ENCODE measurements at regions not wholly inside any gene's neighbourhood (a gene's known extent, or its start where the extent isn't known, plus 50 kb on each side); places are given as distances from the start of the nearest gene placed in this dataset.

DNA sequence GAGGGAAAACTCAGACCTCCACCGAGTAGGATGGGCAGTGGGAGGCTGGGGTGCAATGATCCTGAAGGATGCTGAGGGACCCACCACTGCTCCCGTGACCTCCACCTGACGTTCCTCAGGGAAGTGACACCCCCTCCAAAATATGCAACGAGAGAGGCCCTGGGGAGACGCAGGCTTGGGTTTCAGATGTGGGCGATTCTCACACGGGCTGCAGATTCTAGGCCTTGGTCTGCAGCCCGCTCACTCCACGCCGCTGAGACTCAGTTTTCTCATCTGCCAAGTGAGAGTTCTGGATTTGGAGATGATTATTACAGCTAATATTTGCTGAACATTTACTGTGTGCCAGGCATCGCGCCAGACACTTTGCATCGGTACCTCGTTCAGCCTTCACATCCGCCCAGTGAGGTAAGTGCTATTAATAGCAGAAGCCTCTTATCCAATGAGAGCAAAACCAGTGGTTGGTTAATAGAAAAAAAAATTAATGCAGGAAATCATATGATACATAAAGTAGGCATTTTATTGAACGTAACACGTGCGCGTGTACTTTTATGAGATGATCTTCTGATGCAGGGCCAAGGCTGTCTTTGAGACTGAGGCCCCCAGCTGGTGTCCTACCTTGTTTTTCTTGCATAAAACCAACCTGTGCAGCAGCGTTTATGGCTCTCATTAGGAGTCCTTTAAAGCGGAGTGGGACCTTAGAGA lies 102.0 kb upstream of the RUNX3 start:
- no peak for DNase-seq
- Histone ChIP-seq H3F3A (ENCODE audit: insufficient read depth, low read depth) (no peaks in the 10 kb centered on the region), H3K27me3 (ENCODE audit: insufficient read depth, low read depth) (no peaks in the 10 kb centered on the region), H4K20me1 (ENCODE audit: insufficient read depth) (no peaks in the 10 kb centered on the region), H3K4me3 (no peak overlapping the region), H3K27ac (no peak overlapping the region), H3K9me2 (ENCODE audit: insufficient read depth) (no peaks in the 10 kb centered on the region), H3K9me3 (ENCODE audit: insufficient read depth, low read depth) (no peaks in the 10 kb centered on the region), H3K4me2 (no peak overlapping the region), H2AFZ (no peak overlapping the region), H3K79me2 (ENCODE audit: low read depth) (no peaks in the 10 kb centered on the region), H3K36me3 (ENCODE audit: low read depth) (no peaks in the 10 kb centered on the region), H3K4me1 (replicated peaks; ENCODE audit: insufficient read depth) (no peaks in the 10 kb centered on the region)
- TF ChIP-seq, protein P1, sequence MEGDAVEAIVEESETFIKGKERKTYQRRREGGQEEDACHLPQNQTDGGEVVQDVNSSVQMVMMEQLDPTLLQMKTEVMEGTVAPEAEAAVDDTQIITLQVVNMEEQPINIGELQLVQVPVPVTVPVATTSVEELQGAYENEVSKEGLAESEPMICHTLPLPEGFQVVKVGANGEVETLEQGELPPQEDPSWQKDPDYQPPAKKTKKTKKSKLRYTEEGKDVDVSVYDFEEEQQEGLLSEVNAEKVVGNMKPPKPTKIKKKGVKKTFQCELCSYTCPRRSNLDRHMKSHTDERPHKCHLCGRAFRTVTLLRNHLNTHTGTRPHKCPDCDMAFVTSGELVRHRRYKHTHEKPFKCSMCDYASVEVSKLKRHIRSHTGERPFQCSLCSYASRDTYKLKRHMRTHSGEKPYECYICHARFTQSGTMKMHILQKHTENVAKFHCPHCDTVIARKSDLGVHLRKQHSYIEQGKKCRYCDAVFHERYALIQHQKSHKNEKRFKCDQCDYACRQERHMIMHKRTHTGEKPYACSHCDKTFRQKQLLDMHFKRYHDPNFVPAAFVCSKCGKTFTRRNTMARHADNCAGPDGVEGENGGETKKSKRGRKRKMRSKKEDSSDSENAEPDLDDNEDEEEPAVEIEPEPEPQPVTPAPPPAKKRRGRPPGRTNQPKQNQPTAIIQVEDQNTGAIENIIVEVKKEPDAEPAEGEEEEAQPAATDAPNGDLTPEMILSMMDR (conservative IDR thresholded peaks at IDR 0.05), result no peak
- no peak for TF ChIP-seq EZH2 (IDR thresholded peaks at IDR 0.05; ENCODE audit: low read depth)
- ChIA-PET CTCF (no interaction called here), POLR2A (ENCODE audit: unreplicated experiment) (no interaction called here)
- intact Hi-C loops (cut with micrococcal nuclease; ENCODE audit: unreplicated experiment), result no loop called here
- BruUV-seq (replicated peaks), result no TSS peak

- H3K27ac ChIP-seq, result no peak overlapping the region
- no peaks in the 10 kb centered on the region for H3K79me2 ChIP-seq (ENCODE audit: low read depth)
- H3K27me3 ChIP-seq (ENCODE audit: insufficient read depth, low read depth), result no peaks in the 10 kb centered on the region
- H2AFZ ChIP-seq, result no peak overlapping the region
- H3K9me2 ChIP-seq (ENCODE audit: insufficient read depth), result no peaks in the 10 kb centered on the region
- no peak overlapping the region for H3K4me3 ChIP-seq
- H3K4me1 ChIP-seq (replicated peaks; ENCODE audit: insufficient read depth), result no peaks in the 10 kb centered on the region
- intact Hi-C loops (cut with micrococcal nuclease; ENCODE audit: unreplicated experiment), result no loop called here
- H3K4me2 ChIP-seq, result no peak overlapping the region
- H3K9me3 ChIP-seq (ENCODE audit: insufficient read depth, low read depth), result no peaks in the 10 kb centered on the region
- no peaks in the 10 kb centered on the region for H4K20me1 ChIP-seq (ENCODE audit: insufficient read depth)
- H3F3A ChIP-seq (ENCODE audit: insufficient read depth, low read depth), result no peaks in the 10 kb centered on the region
- no TSS peak for BruUV-seq (replicated peaks)
- ChIA-PET POLR2A (ENCODE audit: unreplicated experiment) (no interaction called here), CTCF (no interaction called here)
- no peaks in the 10 kb centered on the region for H3K36me3 ChIP-seq (ENCODE audit: low read depth)
- TF ChIP-seq EZH2 (IDR thresholded peaks at IDR 0.05; ENCODE audit: low read depth), result no peak
- TF ChIP-seq, protein P1 (conservative IDR thresholded peaks at IDR 0.05), result no peak
- DNase-seq, result no peak
Observed at GRCh38 chr1:25031601-25031965, 101.5 kb upstream of the RUNX3 start.

GRCh38 chr1:25030674-25031589 lies 100.9 kb upstream of the RUNX3 start:
- H3K4me1 ChIP-seq (replicated peaks; ENCODE audit: insufficient read depth), result no peaks in the 10 kb centered on the region
- H3K36me3 ChIP-seq (ENCODE audit: low read depth), result no peaks in the 10 kb centered on the region
- BruUV-seq (replicated peaks), result no TSS peak
- ChIA-PET CTCF (no interaction called here), POLR2A (ENCODE audit: unreplicated experiment) (no interaction called here)
- intact Hi-C loops (cut with micrococcal nuclease; ENCODE audit: unreplicated experiment), result no loop called here
- DNase-seq, result peak in 1 of 2 experiments; percentile 11
- no peaks in the 10 kb centered on the region for H3K9me2 ChIP-seq (ENCODE audit: insufficient read depth)
- no peaks in the 10 kb centered on the region for H4K20me1 ChIP-seq (ENCODE audit: insufficient read depth)
- no peaks in the 10 kb centered on the region for H3K9me3 ChIP-seq (ENCODE audit: insufficient read depth, low read depth)
- no peaks in the 10 kb centered on the region for H3F3A ChIP-seq (ENCODE audit: insufficient read depth, low read depth)
- no peaks in the 10 kb centered on the region for H3K79me2 ChIP-seq (ENCODE audit: low read depth)
- no peak overlapping the region for H3K4me3 ChIP-seq
- H3K4me2 ChIP-seq, result no peak overlapping the region
- no peak overlapping the region for H2AFZ ChIP-seq
- H3K27ac ChIP-seq, result no peak overlapping the region
- no peak for TF ChIP-seq EZH2 (IDR thresholded peaks at IDR 0.05; ENCODE audit: low read depth)
- TF ChIP-seq, protein P1 (conservative IDR thresholded peaks at IDR 0.05), result no peak
- H3K27me3 ChIP-seq (ENCODE audit: insufficient read depth, low read depth), result no peaks in the 10 kb centered on the region

Measured in PC-9 (cell line).